ENCODE measurements at regions not wholly inside any gene's neighbourhood (a gene's known extent, or its start where the extent isn't known, plus 50 kb on each side); places are given as distances from the start of the nearest gene placed in this dataset.

- no peaks in the 10 kb centered on the region for H3K9me3 ChIP-seq (replicated peaks in 1 of 3)
- intact Hi-C loops (cut with DNase I), result no loop called here
- TF ChIP-seq CTCF (IDR thresholded peaks at IDR 0.05) (no peak), POLR2A (IDR thresholded peaks at IDR 0.05) (no peak)
- no peaks in the 10 kb centered on the region for H3K27me3 ChIP-seq
- WGBS, 4 donors, result 39 to 49% (median 42%) methylated on average over 2 of the region's 2 CpGs
- H3K4me1 ChIP-seq (replicated peaks in 1 of 2), result no peaks in the 10 kb centered on the region
- no peak overlapping the region for H3K4me3 ChIP-seq
- no peaks in the 10 kb centered on the region for H3K36me3 ChIP-seq (replicated peaks in 1 of 2)
- H3K27ac ChIP-seq, result no peak overlapping the region
- no peak for DNase-seq
These were observed 982.8 kb downstream of the TMEM121 start for GRCh38 chr14:106509176-106509575.

DNA sequence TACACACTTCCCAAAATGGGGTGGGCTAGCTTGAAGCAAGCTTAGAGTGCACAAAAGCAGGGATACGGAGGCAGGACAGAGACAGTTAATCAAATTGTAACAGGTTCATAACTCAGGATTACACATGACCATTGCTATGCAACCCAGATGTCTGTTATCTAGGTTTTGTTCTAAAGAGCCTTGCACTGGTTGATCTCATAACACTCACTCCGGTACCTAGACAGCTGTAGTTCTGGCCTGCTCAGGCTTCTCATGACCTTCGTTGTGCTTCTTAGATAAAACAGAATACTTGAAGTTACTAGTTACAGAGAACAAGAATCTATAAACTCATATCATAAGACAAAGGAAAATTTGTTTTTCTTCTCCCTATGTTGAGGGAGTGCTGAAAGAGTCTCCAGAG is 983.4 kb downstream of the TMEM121 start:
- H3K9me3 ChIP-seq (replicated peaks in 1 of 3), result no peaks in the 10 kb centered on the region
- no peak overlapping the region for H3K4me3 ChIP-seq
- intact Hi-C loops (cut with DNase I), result no loop called here
- H3K27ac ChIP-seq, result no peak overlapping the region
- no peaks in the 10 kb centered on the region for H3K4me1 ChIP-seq (replicated peaks in 1 of 2)
- no peaks in the 10 kb centered on the region for H3K36me3 ChIP-seq (replicated peaks in 1 of 2)
- TF ChIP-seq POLR2A (IDR thresholded peaks at IDR 0.05) (no peak), CTCF (IDR thresholded peaks at IDR 0.05) (no peak)
- H3K27me3 ChIP-seq, result no peaks in the 10 kb centered on the region
- no peak for DNase-seq
- 53 to 55% (median 55%) methylated on average over 3 of the region's 3 CpGs for WGBS, 4 donors

DNA sequence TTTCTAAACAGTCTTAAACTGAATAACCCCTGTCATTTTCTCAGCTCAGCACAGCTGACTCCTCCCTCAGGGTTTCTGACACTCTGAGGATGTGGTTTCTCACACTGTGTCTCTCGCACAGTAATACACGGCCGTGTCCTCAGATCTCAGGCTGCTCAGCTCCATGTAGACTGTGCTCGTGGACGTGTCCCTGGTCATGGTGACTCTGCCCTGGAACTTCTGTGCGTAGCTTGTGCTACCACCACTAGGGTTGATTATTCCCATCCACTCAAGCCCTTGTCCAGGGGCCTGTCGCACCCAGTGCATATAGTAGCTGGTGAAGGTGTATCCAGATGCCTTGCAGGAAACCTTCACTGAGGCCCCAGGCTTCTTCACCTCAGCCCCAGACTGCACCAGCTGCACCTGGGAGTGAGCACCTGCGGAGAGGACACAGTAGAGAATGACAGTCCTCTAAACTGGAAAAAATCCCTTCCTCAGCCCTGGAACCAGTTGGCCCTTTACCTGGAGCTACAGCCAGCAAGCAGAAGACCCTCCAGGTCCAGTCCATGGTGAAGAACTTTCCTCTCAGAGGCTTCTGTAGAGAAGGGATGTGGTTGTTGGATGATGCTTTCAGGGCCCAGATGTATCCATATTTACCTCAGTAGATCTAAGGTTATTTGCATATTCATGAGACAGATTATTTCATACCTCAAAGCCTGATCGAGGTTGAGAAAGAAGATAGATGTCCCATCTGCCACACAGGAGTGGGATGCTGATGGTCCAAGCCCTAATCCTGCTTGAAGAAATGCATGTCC is 984.8 kb downstream of the TMEM121 start:
- Histone ChIP-seq H3K4me1 (replicated peaks in 1 of 2) (no peaks in the 10 kb centered on the region), H3K36me3 (replicated peaks in 1 of 2) (no peaks in the 10 kb centered on the region), H3K27me3 (no peaks in the 10 kb centered on the region), H3K27ac (no peak overlapping the region), H3K9me3 (replicated peaks in 1 of 3) (no peaks in the 10 kb centered on the region), H3K4me3 (no peak overlapping the region)
- TF ChIP-seq CTCF (IDR thresholded peaks at IDR 0.05) (no peak), POLR2A (IDR thresholded peaks at IDR 0.05) (no peak)
- WGBS, 4 donors, result 59 to 71% (median 67%) methylated on average over 7 to 9 of the region's 9 CpGs
- no peak for DNase-seq
- intact Hi-C loops (cut with DNase I), result no loop called here

- Histone ChIP-seq H3K36me3 (replicated peaks in 1 of 2) (no peaks in the 10 kb centered on the region), H3K9me3 (replicated peaks in 1 of 3) (no peaks in the 10 kb centered on the region), H3K4me3 (no peak overlapping the region), H3K4me1 (replicated peaks in 1 of 2) (no peaks in the 10 kb centered on the region), H3K27me3 (no peaks in the 10 kb centered on the region), H3K27ac (no peak overlapping the region)
- TF ChIP-seq POLR2A (IDR thresholded peaks at IDR 0.05), result no peak
- no peak for TF ChIP-seq CTCF (IDR thresholded peaks at IDR 0.05)
- intact Hi-C loops (cut with DNase I), result no loop called here
- WGBS, 4 donors, result 59 to 70% (median 65%) methylated on average over 8 to 9 of the region's 9 CpGs
- DNase-seq, result no peak
These were observed 985.4 kb downstream of the TMEM121 start for GRCh38 chr14:106511800-106512198.
